Fibroblast of lung (primary cell): ENCODE measurements at regions not wholly inside any gene's neighbourhood (a gene's known extent, or its start where the extent isn't known, plus 50 kb on each side); places are given as distances from the start of the nearest gene placed in this dataset.
"Not testable (repeated sequence)": the region's sequence is repeated elsewhere in the genome, so short reads cannot be mapped to it uniquely, and the experiment has no call there.

Experiments used
- DNase-seq, 2 donors: peaks; one replicate each; pipeline versions ENCODE4 v3.0.0 to v3.0.0-alpha.2; 2010; ENCODE audit warnings: low read depth in 2 of 2
- H2AFZ ChIP-seq: 2 replicates; pipeline ENCODE4 v1.5.1; 2012; ENCODE audit warnings: low read length, control low read depth, inconsistent platforms
- H3K27ac ChIP-seq: 2 replicates; pipeline ENCODE4 v1.5.1; 2011; ENCODE audit warnings: low read length, control low read depth; ENCODE audit not compliant: insufficient read depth
- H3K27me3 ChIP-seq: 2 replicates; pipeline ENCODE4 v1.5.1; 2011; ENCODE audit warnings: mild to moderate bottlenecking, low read length; ENCODE audit not compliant: control insufficient read depth, insufficient read depth
- H3K36me3 ChIP-seq: 2 replicates; pipeline ENCODE4 v1.5.1; 2011; ENCODE audit warnings: low read length; ENCODE audit not compliant: control insufficient read depth, insufficient read depth
- H3K4me1 ChIP-seq: 2 replicates; pipeline ENCODE4 v1.5.1; 2011; ENCODE audit warnings: low read length; ENCODE audit not compliant: control insufficient read depth, insufficient read depth; ENCODE audit errors: extremely low read depth
- H3K4me2 ChIP-seq: 2 replicates; pipeline ENCODE4 v1.5.1; 2011; ENCODE audit warnings: low read length, control low read depth; ENCODE audit not compliant: insufficient read depth; ENCODE audit errors: extremely low read depth
- H3K4me3 ChIP-seq, 4 experiments: fragments of 200-600 bp in 1 of 4; sonication (generic) in 1 of 4; replicated peaks in 1 of 4; 2 replicates each; pipeline ENCODE4 v1.5.1; 2011 to 2016; ENCODE audit warnings: low read length in 4 of 4, low read depth in 3 of 4, mild to moderate bottlenecking in 3 of 4, control low read depth in 2 of 4, inconsistent platforms in 1 of 4, mixed read lengths in 1 of 4; ENCODE audit not compliant: insufficient read depth in 1 of 4; ENCODE audit errors: control extremely low read depth in 1 of 4
- H3K79me2 ChIP-seq: 2 replicates; pipeline ENCODE4 v1.5.1; 2012; ENCODE audit warnings: mild to moderate bottlenecking, low read length, inconsistent platforms; ENCODE audit not compliant: control insufficient read depth, insufficient read depth
- H3K9ac ChIP-seq: 2 replicates; pipeline ENCODE4 v1.5.1; 2011; ENCODE audit warnings: mild to moderate bottlenecking, low read length, control low read depth; ENCODE audit not compliant: insufficient read depth
- H3K9me3 ChIP-seq: 2 replicates; pipeline ENCODE4 v1.5.1; 2012; ENCODE audit warnings: low read depth, low read length; ENCODE audit not compliant: control insufficient read depth, insufficient read depth
- H4K20me1 ChIP-seq: 2 replicates; pipeline ENCODE4 v1.5.1; 2011; ENCODE audit warnings: low read length; ENCODE audit not compliant: control insufficient read depth, insufficient read depth; ENCODE audit errors: extremely low read depth
- CTCF ChIP-seq, 2 donors: IDR thresholded peaks in 1 of 2; conservative IDR thresholded peaks in 1 of 2; 1 replicate in 1 of 2; 2 replicates in 1 of 2; pipeline ENCODE4 v1.5.1; 2011 to 2012; ENCODE audit warnings: low read length in 2 of 2, control low read depth in 1 of 2, inconsistent platforms in 1 of 2, low read depth in 1 of 2, mild to moderate bottlenecking in 1 of 2
- EZH2 ChIP-seq: IDR thresholded peaks from 2 replicates; pipeline ENCODE4 v1.5.1; 2012; ENCODE audit warnings: low read length, control low read depth, mild to moderate bottlenecking; ENCODE audit errors: missing control alignments

- Histone ChIP-seq H3K79me2 (no peaks in the 10 kb centered on the region), H3K9ac (no peak overlapping the region), H3K4me1 (no peaks in the 10 kb centered on the region), H3K4me3 (no peak overlapping the region), H3K27ac (no peak overlapping the region), H2AFZ (no peak overlapping the region), H3K36me3 (no peaks in the 10 kb centered on the region), H3K9me3 (no peaks in the 10 kb centered on the region), H4K20me1 (no peaks in the 10 kb centered on the region), H3K27me3 (no peaks in the 10 kb centered on the region), H3K4me2 (no peak overlapping the region)
- no peak for TF ChIP-seq EZH2
- TF ChIP-seq CTCF (conservative IDR thresholded peaks at IDR 0.05 in 1 of 2, IDR thresholded peaks at IDR 0.05 in 1 of 2; ENCODE audit: low read depth in 1 of 2, low read length in 2 of 2): no peak
- no peak for DNase-seq
Measured at GRCh38 chr3:82629937-82630336, 868.5 kb upstream of the GBE1 start.

GRCh38 chr3:82628385-82629014 is 867.1 kb upstream of the GBE1 start:
- Histone ChIP-seq H3K27me3 (no peaks in the 10 kb centered on the region), H2AFZ (no peak overlapping the region), H3K36me3 (no peaks in the 10 kb centered on the region), H3K9ac (no peak overlapping the region), H3K27ac (no peak overlapping the region), H3K9me3 (no peaks in the 10 kb centered on the region), H3K79me2 (no peaks in the 10 kb centered on the region), H3K4me1 (no peaks in the 10 kb centered on the region), H3K4me3 (no peak overlapping the region), H4K20me1 (no peaks in the 10 kb centered on the region), H3K4me2 (no peak overlapping the region)
- TF ChIP-seq EZH2: no peak
- no peak for TF ChIP-seq CTCF (conservative IDR thresholded peaks at IDR 0.05 in 1 of 2, IDR thresholded peaks at IDR 0.05 in 1 of 2; ENCODE audit: low read depth in 1 of 2, low read length in 2 of 2)
- no peak for DNase-seq

GRCh38 chr3:82627733-82628132 is 866.3 kb upstream of the GBE1 start:
- Histone ChIP-seq H3K9me3 (no peaks in the 10 kb centered on the region), H3K4me3 (no peak overlapping the region), H3K4me2 (no peak overlapping the region), H3K27ac (no peak overlapping the region), H3K4me1 (no peaks in the 10 kb centered on the region), H4K20me1 (no peaks in the 10 kb centered on the region), H3K27me3 (no peaks in the 10 kb centered on the region), H3K36me3 (no peaks in the 10 kb centered on the region), H3K79me2 (no peaks in the 10 kb centered on the region), H2AFZ (no peak overlapping the region), H3K9ac (no peak overlapping the region)
- DNase-seq: no peak
- no peak for TF ChIP-seq CTCF (conservative IDR thresholded peaks at IDR 0.05 in 1 of 2, IDR thresholded peaks at IDR 0.05 in 1 of 2; ENCODE audit: low read depth in 1 of 2, low read length in 2 of 2)
- no peak for TF ChIP-seq EZH2

DNA sequence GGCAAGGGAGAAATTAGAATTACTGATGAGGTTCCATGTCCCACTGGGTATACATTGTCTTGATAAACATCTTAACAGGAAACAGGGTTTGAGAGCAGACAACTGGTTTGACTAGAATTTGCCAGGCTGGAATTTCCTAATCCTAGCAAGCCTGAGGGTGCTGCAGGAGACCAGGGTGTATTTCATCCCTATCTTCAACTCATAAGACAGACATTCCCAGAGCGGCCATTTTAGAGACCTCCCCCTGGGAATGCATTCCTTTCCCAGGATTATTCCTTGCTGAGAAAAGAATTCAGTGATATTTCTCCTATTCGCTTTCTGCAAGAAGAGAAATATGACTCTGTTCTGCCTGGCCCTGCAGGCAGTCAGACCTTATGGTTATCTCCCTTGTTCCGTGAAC is 859.3 kb upstream of the GBE1 start:
- H3K9me3 ChIP-seq, DNase-seq, H3K27ac ChIP-seq, H2AFZ ChIP-seq, H3K36me3 ChIP-seq, H3K9ac ChIP-seq, H4K20me1 ChIP-seq, H3K27me3 ChIP-seq, H3K4me3 ChIP-seq, H3K4me1 ChIP-seq, H3K4me2 ChIP-seq, H3K79me2 ChIP-seq: not testable (repeated sequence)
